NT2/D1 (cell line): ENCODE measurements at regions not wholly inside any gene's neighbourhood (a gene's known extent, or its start where the extent isn't known, plus 50 kb on each side); places are given as distances from the start of the nearest gene placed in this dataset.

Experiments used
- SUZ12 ChIP-seq: IDR thresholded peaks from 2 replicates; pipeline ENCODE4 v1.6.1; 2011; ENCODE audit not compliant: insufficient read length, insufficient read depth; ENCODE audit errors: extremely low read depth
- YY1 ChIP-seq: IDR thresholded peaks from 2 replicates; pipeline ENCODE4 v1.6.1; 2011; ENCODE audit not compliant: insufficient read length, insufficient read depth
- ZNF274 ChIP-seq: IDR thresholded peaks from 2 replicates; pipeline ENCODE4 v1.6.1; 2011; ENCODE audit warnings: mild to moderate bottlenecking, low read depth, low read length

DNA sequence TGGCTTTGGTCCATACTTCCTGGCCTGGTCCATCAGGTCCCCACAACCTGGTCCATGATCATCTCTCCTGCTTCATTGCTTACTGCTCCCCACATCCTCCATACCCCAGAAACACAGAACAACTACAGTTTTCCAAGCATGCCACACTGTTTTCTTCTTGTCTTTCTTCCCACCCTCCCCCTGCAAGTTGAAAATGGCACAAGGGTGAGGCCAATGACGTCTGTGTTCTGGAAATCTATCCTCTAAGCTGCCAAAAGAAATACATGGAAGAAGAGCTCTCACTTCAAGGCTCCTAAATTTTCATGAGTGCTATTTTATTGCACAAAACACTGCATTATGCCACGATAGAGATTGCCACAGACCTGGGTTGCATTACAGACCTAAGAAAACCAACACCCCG lies 404.4 kb downstream of the VPS13C start:
- TF ChIP-seq YY1 (no peak), SUZ12 (no peak), ZNF274 (no peak)
